GM18499 (cell line): ENCODE measurements at regions not wholly inside any gene's neighbourhood (a gene's known extent, or its start where the extent isn't known, plus 50 kb on each side); places are given as distances from the start of the nearest gene placed in this dataset.

Source experiments
- ATAC-seq: cut with Tn5 transposase; IDR thresholded peaks from one replicate; pipeline ENCODE4 v1.9.1; 2021; ENCODE audit warnings: moderate number of reproducible peaks; ENCODE audit not compliant: insufficient read depth, unreplicated experiment

DNA sequence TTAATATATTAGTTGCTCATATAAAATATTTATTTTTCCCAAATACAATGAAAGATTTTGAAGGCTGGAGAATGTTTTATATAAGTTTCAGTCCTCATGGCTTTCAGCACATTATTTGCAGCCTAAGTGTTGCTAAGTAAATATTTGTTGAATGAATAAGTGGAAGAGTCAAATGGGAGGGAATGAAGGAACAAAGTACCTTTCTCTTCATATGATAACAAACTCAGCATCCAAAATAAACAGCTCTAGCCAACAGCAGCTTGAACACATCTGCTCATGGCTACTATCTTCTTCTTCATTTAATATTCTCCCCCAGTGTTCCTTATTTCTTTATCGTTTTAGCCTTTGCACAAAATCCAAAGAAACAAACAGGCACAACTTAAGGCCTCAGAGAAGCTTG is 385.2 kb upstream of the PIK3C3 start:
- no peak for ATAC-seq

DNA sequence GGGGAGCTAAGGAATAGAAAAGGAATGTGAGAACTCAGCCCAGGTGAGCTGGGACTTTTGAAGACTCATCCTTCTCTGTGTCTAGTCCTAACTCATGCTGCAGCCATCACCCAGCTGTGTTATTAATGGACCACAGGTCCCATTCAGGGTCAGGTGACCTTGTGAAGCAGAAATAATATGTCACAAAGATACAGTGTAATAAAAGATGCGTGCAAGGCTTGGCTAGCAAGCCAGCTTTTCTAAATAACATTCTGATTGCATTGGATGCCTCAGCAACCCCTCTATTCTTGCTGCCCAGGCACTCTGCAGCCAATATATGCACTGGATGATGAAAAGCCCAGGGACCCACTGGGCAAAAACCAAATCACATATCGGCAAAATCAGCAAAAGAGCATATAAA is 393.1 kb upstream of the PIK3C3 start:
- no peak for ATAC-seq

DNA sequence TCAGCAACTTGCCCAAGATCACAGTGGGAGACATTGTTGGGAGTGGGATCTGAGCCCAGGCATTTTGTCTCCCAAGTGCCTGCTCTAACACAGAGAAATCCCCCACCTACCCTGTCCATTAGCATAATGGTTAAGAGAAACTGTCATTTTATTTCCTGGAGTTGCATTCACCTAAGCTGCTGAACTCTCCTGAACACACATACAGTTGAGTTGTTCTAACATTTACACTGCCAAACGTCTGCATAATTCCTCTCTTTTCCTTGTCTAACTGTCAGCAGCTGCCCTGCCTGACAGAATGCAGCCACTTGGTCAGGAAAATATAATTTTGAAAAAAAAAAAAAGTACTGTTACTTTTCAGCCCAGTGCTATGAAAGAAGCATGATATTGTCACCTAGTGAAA is 396.3 kb upstream of the PIK3C3 start:
- no peak for ATAC-seq

DNA sequence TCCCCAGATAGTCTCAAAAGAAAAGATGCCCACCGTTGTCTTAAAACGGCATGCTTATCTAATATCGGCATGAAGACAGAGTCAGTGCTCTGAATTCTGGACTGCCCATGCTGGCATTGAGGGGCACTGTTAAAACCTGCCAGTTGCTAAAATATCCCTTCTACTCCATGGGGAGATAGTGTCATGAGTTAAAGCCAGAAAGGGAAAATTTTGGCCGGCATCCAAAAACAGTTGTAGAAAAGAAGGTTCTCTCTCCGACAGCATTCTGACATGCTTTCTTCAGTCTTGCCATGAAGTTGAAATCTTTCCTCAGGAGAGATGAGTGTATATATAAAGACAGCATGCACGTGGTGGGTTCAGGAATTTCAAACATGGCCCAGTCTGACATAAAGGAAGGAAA is 401.3 kb upstream of the PIK3C3 start:
- no peak for ATAC-seq

DNA sequence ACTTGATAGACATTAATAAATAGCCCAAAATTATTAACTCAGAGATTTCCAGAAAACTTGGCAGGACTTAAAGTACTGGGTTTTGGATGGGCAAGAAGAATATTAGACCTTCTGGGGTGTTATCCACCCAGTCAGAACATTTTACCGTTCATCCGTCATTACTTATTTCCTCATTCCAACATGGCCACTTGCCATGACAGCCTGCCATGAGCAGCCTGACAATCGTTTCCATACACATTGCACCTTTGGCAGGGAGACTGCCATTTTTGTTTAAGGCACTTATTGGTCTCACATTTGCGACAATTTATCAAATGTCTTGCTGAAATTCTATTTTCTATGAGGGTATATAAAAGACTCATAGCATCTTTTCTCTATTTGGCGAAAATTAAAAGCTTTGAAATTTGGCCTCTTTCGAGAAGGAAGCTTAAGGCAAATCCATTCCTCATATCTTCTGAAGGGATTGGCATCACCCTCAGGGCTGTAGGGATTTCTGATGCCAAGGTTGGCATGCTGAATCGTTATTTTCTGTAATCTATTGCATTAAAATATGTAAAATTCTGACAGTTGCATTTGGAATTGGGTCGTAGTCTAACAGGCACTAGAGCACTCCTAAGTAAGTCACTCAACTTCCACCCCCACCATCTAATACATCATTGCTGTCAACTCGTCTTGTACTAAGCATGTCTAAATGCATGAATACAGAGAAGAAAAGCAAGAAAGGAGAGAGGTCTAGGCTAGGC is 406.3 kb upstream of the PIK3C3 start:
- no peak for ATAC-seq

DNA sequence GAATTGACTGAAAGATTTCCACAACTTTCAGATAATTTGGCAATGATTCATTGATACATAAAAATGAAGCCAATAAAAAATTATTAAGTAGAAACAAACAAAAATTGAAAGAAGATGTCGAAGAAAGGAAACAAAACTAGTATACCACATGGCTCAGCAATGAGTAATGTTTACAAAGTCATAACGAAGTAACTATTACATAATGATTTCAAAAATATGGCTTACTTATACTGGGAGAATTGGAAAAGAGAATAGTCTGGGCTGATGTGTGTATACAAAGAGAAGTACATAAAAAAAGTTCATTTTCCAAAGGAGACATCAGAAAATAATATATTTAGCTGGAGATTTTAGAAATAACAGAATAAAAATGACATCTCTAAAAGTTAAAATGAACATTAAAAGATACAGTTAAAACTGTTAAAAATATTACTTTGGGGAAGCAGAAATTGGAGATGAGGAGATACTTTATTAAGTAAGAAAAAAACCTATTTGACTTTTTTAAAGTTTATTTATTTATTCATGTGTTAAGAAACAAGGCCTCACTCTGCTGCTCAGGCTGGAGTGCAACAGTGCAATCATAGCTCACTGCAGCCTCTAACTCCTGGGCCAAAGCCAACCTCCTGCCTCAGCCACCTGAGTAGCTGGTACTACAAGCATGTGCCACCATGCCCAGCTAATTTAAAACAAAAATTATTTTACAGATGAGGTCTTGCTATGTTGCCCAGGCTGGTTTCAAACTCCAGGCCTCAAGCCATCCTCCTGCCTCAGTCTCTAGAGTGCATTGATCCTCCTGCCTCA is 409.7 kb upstream of the PIK3C3 start:
- ATAC-seq: no peak

DNA sequence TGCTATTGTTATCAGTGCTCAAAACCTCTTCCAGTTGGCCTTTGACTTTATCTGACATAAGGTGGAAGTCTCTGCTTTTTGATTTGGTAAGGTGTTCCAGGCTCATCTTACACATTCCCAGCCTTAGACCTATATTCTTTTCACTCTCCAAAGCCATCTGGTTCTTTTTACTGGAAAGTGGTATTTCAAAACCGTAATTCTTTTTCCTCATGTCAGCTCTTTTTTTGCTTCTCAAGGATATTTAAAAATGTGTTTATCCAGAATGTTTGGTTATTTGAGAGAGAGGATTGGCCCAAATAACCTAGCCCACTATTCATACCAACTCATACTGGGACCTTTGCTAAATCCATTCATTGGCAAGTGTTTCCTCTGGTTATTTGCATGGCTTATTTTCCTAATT is 411.2 kb upstream of the PIK3C3 start:
- ATAC-seq: no peak

DNA sequence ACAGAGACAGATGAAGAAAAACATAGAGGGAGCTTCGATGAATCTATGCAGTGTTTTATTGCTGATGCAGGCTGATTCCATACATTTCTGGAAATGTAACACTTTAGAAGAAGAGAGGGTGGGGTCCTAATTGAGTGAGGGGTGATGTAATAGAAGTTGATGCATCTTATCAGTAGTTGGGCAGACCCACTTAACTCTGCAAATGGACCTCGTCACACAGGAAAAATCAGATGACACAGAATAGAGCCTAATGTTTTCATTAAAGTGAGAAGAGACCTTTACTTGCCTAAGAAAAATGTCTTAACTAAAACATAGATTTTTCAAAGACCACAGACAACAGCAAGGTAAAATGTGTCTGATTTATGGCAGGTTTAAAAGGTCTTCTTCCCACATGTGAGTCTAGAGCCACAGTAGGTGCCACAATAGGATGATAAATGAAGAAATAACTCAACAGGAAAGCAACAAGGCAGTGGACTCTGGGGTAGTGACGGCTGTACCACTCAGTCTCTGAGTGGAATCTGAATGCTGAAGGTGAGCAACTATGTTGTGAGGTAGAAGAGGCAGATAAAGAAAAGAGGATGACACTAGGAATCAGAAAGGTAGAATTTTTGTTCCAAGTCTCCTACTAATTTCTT is 414.7 kb upstream of the PIK3C3 start:
- no peak for ATAC-seq

DNA sequence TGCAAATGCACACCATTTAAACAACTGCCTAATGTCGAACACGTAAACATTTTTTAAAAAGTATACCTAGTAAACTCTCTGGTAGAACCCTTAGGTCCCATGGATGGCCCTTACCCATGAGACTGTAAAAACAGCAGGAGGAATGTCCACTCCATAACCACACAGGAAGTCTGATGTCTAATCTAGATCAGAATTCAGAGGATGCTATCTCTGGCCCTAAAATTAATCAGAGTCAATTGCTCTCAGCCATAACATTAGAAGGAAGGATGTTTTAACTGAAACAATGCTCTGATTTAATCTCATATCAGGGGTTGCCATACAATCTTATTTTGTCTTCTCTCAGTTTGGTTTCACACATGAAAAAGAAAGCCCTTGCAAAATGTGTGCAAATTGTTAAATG is 416.3 kb upstream of the PIK3C3 start:
- ATAC-seq: no peak

DNA sequence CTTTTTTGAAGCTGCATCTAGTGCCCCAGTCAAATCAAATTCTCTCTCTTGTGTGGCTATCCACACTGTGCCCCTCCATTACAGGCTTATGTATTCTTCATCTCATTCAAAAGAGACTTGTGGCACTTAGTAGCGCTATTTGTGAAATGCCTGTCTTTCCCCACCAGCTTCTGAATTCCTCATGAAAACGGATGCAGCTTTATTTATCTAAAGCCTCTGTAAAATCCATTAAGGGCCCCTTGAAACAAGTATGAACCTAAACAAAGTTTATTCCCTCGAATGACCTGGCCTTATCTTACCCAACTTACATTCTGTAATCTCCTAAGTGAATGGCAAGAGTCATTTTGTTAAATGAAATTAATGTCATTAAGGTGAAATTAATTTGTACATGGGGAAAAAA is 417.4 kb upstream of the PIK3C3 start:
- ATAC-seq: no peak

DNA sequence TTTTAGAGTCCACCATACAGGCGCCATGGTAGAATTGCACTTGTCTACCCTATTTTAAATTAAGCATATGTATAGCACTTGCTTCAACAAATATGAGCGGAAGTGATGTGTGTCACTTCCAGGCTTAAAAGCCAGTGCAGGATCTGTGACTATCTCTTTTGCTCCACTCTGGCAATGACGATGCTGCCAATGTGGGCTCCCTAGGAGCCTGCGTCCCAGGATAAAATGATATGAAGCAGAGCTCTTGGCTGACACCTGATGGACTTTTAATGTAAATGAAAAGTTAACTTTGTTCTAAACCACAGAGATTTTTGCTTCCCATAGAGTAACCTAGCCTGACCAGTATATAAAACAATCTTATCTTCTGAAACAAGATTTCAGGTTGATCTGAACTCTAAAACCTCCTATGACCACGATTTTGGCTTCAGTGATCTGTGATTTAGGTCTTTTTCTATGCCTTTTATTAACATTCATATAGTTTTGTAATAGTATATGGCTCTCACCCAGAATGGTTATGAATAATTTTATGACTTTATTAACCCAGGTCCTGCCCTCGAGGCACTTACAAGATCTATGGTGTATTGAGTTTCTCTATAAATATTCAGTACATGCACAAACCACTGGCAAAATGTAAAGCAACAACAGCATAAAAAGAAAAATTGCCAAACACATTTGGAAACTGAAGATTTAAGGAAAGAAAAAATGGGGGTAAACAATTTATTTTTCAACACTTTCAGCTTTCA is 422.5 kb upstream of the PIK3C3 start:
- no peak for ATAC-seq

DNA sequence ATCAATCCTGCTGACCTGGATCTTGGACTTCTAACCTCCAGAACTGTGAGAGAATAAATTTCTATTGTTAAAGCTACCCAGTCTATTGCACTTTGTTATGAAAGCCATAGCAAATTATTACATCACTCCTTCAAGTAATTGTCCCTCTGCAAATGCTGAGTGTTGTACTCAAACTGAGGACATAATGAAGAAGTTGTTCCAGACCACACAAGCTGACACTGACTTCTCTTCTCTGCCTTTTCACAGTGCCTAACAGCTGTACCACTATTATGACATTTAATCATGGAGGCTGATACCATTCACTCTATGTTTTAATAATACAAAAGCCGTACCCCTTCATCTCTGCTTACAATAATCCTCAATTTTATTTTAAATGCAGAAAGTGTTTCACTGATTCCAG is 424.1 kb upstream of the PIK3C3 start:
- ATAC-seq: no peak

DNA sequence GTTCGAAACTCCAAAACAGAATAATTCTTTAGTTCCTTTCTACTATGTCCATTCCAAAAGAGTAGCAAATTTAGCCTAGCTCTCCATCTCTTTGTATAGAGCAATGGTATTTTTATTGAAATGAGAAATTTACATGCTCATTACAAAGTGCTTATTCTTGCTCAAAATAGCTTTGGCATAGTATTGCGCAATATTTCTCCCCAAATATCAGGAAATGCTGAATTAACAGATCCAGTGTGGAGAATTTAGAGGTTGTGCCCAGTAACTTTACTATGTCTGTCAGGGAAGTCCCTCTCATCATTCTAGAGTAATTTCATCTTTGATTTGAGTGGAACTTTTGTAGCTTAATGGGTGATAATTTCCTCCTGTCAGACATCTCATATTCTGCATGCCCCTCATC is 425.9 kb upstream of the PIK3C3 start:
- no peak for ATAC-seq

DNA sequence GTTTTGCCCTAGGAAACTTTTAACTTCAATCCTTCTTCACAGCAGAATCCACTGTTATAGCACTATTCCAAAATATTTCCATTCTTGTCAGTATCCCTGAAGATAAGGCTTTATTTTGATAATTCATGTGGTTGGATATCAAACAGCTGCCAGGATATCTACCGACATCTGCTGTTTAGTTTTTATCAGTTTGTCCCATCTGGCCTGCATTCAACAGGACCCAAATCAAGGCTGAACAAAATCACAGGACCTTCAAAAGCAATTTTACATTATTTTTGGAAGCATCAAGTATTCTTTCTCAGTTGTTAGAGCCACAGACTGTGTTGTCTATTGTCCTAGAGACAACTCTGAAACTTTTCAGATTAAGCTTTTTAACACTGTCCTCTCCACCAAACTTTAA is 429.0 kb upstream of the PIK3C3 start:
- ATAC-seq: no peak

DNA sequence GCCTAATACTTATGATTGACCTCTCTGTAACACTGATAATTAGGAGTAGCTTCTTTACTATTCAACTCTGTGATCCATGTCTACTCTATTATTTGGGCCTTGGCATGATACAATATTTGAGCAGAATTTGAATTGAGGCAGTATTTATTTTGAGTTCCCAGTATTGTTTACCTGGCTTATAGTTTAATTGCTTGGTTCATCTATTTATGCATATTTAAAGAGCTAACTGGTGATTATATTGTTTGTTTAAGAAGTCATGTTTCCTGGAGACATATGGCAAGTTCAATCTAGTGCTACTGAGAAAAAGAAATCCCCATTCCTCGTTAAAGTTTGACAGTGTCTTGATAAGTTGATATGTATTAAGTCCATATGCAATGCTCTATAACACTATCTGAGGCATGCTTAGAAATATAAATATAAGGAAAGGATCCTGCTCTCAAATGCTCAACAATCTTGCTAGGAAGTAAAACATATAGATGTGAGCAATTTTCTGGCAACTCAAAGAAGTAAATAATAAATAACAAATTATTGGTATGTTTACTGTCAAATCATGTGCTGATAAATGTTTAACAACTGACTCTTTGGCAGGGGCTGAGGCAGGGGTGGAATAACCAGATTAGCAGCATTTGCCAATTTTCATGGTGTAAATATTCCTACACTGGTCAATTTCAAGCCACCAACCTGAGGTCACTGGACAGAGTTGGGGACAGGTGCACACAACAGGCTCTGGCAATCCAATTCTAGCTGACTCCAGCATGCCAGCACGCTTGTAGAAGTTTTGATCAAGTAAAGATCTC is 430.2 kb upstream of the PIK3C3 start:
- no peak for ATAC-seq

DNA sequence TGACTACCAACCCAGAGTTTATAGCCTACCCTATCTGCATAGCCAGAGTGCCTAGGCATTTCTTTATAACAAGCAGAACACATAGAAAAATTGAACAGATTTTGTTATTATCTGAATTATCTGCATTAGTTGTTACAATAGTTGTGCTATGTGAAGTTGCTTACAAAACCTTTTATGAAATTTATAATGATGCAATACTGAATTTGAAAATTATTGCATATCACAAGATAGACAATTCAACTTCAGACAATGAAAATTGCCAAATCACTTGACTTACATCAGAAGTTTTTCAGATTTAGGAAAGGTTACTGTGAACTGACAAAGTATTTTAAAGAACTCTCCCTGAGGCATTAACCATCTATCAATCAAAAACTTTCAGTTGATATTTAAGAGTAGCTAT is 437.9 kb upstream of the PIK3C3 start:
- ATAC-seq: no peak

DNA sequence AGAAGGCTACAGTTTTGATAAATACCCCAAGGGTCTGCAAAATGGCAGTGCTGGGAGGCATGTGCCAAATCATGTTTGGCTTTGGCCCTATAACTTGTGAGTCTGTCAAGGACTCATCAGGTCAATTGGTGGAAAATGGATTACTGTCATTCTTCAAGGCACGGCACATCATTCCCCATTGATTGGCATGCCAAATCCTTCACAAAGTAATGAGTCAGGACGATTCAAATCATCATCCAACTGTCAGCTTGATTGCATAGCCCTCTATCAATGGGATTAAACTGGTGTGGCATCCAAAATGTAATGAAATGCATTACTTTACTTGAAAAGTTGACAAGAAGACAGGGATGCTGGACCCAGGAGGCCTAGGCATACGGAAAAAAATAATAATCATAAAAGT is 441.6 kb upstream of the PIK3C3 start:
- ATAC-seq: no peak

DNA sequence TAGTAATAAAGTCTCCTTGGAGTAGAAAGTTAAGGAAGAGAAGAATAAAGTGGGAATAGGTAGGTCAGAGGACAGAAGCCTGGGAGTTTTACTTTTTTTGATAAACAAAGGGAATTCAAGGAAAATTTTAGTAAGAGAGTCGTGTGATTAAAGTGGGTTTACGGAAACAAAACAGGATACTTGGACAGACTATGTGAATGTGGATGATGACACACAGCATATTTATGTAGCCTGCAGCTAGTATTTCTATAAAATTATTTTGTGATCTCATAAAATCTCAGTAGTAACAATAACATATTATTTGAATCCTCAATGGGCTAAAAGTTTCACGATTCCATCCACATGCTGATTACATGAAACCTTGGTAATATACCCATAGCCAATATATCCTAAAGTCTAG is 450.7 kb upstream of the PIK3C3 start:
- no peak for ATAC-seq

DNA sequence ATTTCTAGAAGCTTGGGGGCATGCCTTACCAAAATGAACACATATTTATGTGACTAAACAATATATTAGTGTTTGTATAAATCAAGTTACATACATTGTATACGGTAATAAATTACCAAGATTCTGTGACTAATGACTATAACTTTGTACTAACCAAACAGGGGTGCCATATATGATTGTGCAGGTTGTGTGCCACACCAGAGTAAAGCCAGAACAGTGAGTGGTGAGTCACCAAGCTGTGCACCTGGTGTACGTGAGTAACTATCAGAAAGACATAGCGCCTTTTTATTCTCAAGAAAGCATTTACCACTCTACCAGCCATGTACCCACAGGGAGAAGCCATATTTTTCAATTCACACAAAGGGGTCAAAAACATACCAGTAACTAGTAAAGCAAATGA is 453.2 kb upstream of the PIK3C3 start:
- no peak for ATAC-seq

DNA sequence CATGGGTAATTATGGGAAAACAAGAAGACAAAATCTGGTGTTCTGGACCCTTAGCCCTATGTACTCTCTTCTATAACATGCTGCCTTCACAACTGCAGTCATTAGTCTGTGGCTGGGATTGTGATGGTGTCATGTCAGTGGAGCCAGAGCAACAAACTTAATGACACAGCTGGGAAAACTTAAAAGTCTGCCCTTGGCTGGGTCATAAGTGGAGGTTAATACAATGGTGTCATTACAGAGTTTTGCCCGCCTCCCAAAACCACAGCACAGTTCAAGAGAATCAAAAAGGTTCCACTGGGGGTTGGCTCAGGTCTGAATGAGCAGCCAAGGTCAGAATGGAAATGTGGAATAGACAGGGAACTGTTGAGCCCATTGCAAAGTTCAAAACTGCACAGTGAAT is 455.7 kb upstream of the PIK3C3 start:
- ATAC-seq: no peak
